Activated naive CD4-positive, alpha-beta T cell treated with anti-CD3 and anti-CD28 coated beads, Interleukin-2, amount 10 ng/mL, durations not matched to agents 7 days and 5 days (primary cell): ENCODE measurements at regions not wholly inside any gene's neighbourhood (a gene's known extent, or its start where the extent isn't known, plus 50 kb on each side); places are given as distances from the start of the nearest gene placed in this dataset.

ENCODE experiments used
- CTCF ChIA-PET: fragments of 350-600 bp; sonication (Branson Sonifier 250); formaldehyde crosslinking; loops from one replicate; lab custom pipeline; 2021; ENCODE audit warnings: antibody characterized with exemption; lab: Charles Lee
- DNase-seq: peaks from one replicate; pipeline ENCODE4 v3.0.0-alpha.2; 2020
- H3K27ac Mint-ChIP-seq: one replicate; pipeline ENCODE4 v1.8.0; 2021; ENCODE audit warnings: mild to moderate bottlenecking, moderate library complexity, mixed read lengths
- H3K27me3 Mint-ChIP-seq: one replicate; pipeline ENCODE4 v1.8.0; 2021; ENCODE audit warnings: mild to moderate bottlenecking, mixed read lengths
- H3K36me3 Mint-ChIP-seq: one replicate; pipeline ENCODE4 v1.8.0; 2021; ENCODE audit warnings: mixed read lengths
- H3K4me1 Mint-ChIP-seq: one replicate; pipeline ENCODE4 v1.8.0; 2021; ENCODE audit warnings: mixed read lengths
- H3K4me3 Mint-ChIP-seq: one replicate; pipeline ENCODE4 v1.8.0; 2021; ENCODE audit warnings: mild to moderate bottlenecking, moderate library complexity, mixed read lengths
- H3K9me3 Mint-ChIP-seq: one replicate; pipeline ENCODE4 v1.8.0; 2021; ENCODE audit warnings: mixed read lengths

GRCh38 chr13:85009447-85009846 lies 789.8 kb downstream of the SLITRK6 start:
- CTCF ChIA-PET = no interaction called here
- H3K4me3 Mint-ChIP-seq = no peak overlapping the region
- H3K27me3 Mint-ChIP-seq = no peaks in the 10 kb centered on the region
- H3K9me3 Mint-ChIP-seq = peaks cover 7% of the 10 kb centered on the region
- no peak overlapping the region for H3K27ac Mint-ChIP-seq
- no peaks in the 10 kb centered on the region for H3K36me3 Mint-ChIP-seq
- DNase-seq = no peak
- H3K4me1 Mint-ChIP-seq = no peaks in the 10 kb centered on the region

GRCh38 chr13:84999252-84999651 lies 800.0 kb downstream of the SLITRK6 start:
- Mint-ChIP-seq H3K27ac (no peak overlapping the region), H3K9me3 (peaks cover 3% of the 10 kb centered on the region), H3K4me1 (no peaks in the 10 kb centered on the region), H3K27me3 (no peaks in the 10 kb centered on the region), H3K4me3 (no peak overlapping the region), H3K36me3 (no peaks in the 10 kb centered on the region)
- DNase-seq = no peak
- CTCF ChIA-PET = no interaction called here

- H3K36me3 Mint-ChIP-seq = no peaks in the 10 kb centered on the region
- CTCF ChIA-PET = no interaction called here
- H3K4me3 Mint-ChIP-seq = no peak overlapping the region
- no peak for DNase-seq
- H3K9me3 Mint-ChIP-seq = peaks cover 3% of the 10 kb centered on the region
- H3K27me3 Mint-ChIP-seq = no peaks in the 10 kb centered on the region
- H3K4me1 Mint-ChIP-seq = no peaks in the 10 kb centered on the region
- no peak overlapping the region for H3K27ac Mint-ChIP-seq
These were observed 800.5 kb downstream of the SLITRK6 start for GRCh38 chr13:84998681-84999080.

GRCh38 chr13:84997858-84998257 lies 801.4 kb downstream of the SLITRK6 start:
- H3K9me3 Mint-ChIP-seq = peaks cover 3% of the 10 kb centered on the region
- no peaks in the 10 kb centered on the region for H3K36me3 Mint-ChIP-seq
- CTCF ChIA-PET = no interaction called here
- no peak overlapping the region for H3K27ac Mint-ChIP-seq
- no peak for DNase-seq
- no peak overlapping the region for H3K4me3 Mint-ChIP-seq
- no peaks in the 10 kb centered on the region for H3K4me1 Mint-ChIP-seq
- H3K27me3 Mint-ChIP-seq = no peaks in the 10 kb centered on the region

DNA sequence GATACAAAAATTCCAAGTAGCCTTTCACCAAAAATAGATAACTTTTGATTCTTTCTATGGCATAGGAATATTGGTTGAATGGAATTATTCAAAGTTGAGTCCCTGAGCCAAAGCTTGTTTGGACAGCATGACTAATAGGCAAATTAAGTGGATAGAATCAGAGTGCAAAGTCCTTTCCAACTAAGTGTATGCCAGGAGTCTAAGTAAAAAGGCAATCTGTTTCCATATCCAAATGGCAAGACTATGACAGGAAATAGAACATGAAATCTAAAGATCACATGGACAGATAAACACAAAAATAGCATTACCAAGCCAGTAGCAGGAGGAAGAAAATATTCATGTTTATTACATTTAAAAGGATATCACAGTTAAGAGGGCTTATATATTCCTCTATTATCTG lies 804.6 kb downstream of the SLITRK6 start:
- H3K27me3 Mint-ChIP-seq = no peaks in the 10 kb centered on the region
- peaks cover 1% of the 10 kb centered on the region for H3K9me3 Mint-ChIP-seq
- H3K4me1 Mint-ChIP-seq = no peaks in the 10 kb centered on the region
- no peak overlapping the region for H3K4me3 Mint-ChIP-seq
- CTCF ChIA-PET = no interaction called here
- no peaks in the 10 kb centered on the region for H3K36me3 Mint-ChIP-seq
- no peak for DNase-seq
- H3K27ac Mint-ChIP-seq = no peak overlapping the region

- DNase-seq = no peak
- H3K36me3 Mint-ChIP-seq = no peaks in the 10 kb centered on the region
- no peak overlapping the region for H3K27ac Mint-ChIP-seq
- H3K4me1 Mint-ChIP-seq = no peaks in the 10 kb centered on the region
- no peaks in the 10 kb centered on the region for H3K27me3 Mint-ChIP-seq
- CTCF ChIA-PET = interaction anchor here (0.7 kb wide), 1 partner anchor 123 kb away, joined by 3 read pairs; no protein-coding TSS in a partner anchor
- peaks cover 1% of the 10 kb centered on the region for H3K9me3 Mint-ChIP-seq
- no peak overlapping the region for H3K4me3 Mint-ChIP-seq
These were observed 813.4 kb downstream of the SLITRK6 start for GRCh38 chr13:84985860-84986259.

- Mint-ChIP-seq H3K36me3 (no peaks in the 10 kb centered on the region), H3K9me3 (no peaks in the 10 kb centered on the region), H3K27me3 (no peaks in the 10 kb centered on the region), H3K27ac (no peak overlapping the region), H3K4me1 (no peaks in the 10 kb centered on the region), H3K4me3 (no peak overlapping the region)
- CTCF ChIA-PET = no interaction called here
- DNase-seq = no peak
These were observed 815.9 kb downstream of the SLITRK6 start for GRCh38 chr13:84983321-84983720.

DNA sequence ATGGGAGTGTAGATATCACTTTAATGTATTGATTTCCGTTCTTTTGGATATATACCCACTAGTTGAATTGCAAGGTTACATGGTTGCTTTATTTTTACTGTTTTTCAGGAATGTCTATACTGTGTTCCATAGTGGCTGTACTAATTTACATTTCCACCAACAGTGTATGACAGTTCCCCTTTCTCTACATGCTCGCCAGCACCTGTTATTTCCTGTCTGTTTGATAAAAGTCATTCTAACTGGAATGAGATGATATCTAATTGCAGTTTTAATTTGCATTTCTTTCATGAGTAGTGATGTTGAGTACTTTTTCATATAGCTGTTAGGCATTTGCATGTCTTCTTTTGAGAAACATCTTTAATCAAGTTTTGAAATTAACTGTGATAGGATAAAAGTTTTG lies 818.6 kb downstream of the SLITRK6 start:
- no peak overlapping the region for H3K4me3 Mint-ChIP-seq
- H3K4me1 Mint-ChIP-seq = no peaks in the 10 kb centered on the region
- no peak for DNase-seq
- no peak overlapping the region for H3K27ac Mint-ChIP-seq
- H3K27me3 Mint-ChIP-seq = no peaks in the 10 kb centered on the region
- H3K9me3 Mint-ChIP-seq = no peaks in the 10 kb centered on the region
- CTCF ChIA-PET = no interaction called here
- no peaks in the 10 kb centered on the region for H3K36me3 Mint-ChIP-seq

DNA sequence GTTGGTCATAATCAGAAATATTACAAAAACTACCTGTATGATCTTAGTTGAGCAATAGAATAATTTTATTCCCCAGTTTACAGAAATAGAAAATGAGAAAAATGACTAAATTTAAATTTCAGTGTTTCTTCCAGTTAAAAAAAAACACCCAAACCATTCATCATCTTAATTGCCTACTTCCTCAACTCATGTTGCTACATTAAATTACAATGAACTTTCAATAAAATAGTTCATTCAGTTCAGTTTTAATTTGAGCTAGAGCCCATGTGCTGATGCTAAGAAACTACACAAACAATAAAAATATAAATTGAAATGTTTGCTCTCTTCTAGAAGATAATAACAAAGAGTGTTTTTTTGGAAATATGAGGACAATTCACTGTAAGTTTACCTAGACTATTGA lies 820.4 kb downstream of the SLITRK6 start:
- CTCF ChIA-PET = no interaction called here
- no peaks in the 10 kb centered on the region for H3K4me1 Mint-ChIP-seq

GRCh38 chr13:84973661-84974060 lies 825.6 kb downstream of the SLITRK6 start:
- no peaks in the 10 kb centered on the region for H3K4me1 Mint-ChIP-seq
- DNase-seq = no peak
- no peak overlapping the region for H3K27ac Mint-ChIP-seq
- H3K36me3 Mint-ChIP-seq = no peaks in the 10 kb centered on the region
- H3K27me3 Mint-ChIP-seq = no peaks in the 10 kb centered on the region
- no peaks in the 10 kb centered on the region for H3K9me3 Mint-ChIP-seq
- no peak overlapping the region for H3K4me3 Mint-ChIP-seq
- CTCF ChIA-PET = no interaction called here

More for the DNA sequence above, 820.4 kb downstream of the SLITRK6 start:
- H3K36me3 Mint-ChIP-seq = no peaks in the 10 kb centered on the region
- no peak for DNase-seq
- H3K9me3 Mint-ChIP-seq = no peaks in the 10 kb centered on the region
- H3K27me3 Mint-ChIP-seq = no peaks in the 10 kb centered on the region
- no peak overlapping the region for H3K27ac Mint-ChIP-seq
- no peak overlapping the region for H3K4me3 Mint-ChIP-seq

DNA sequence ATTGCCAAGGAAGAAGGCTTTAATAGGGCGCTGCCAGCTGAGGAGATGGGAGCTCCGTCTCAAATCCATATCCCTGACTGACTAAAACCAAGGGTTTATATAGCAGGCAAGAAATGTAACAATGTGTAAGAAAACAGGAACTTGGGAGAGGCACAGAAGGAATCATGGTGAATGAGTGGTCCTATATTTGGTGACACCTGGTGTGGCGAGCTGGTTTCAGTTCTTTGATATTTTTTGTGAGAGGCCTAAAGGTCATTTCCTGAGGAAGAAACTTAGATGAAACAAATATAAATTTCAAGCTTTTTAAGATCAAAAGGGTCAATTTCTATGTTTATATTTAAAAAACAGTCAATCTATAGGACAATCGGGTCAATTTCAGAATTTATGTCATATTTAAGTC lies 826.3 kb downstream of the SLITRK6 start:
- CTCF ChIA-PET = no interaction called here
- no peaks in the 10 kb centered on the region for H3K9me3 Mint-ChIP-seq
- no peaks in the 10 kb centered on the region for H3K27me3 Mint-ChIP-seq
- H3K27ac Mint-ChIP-seq = no peak overlapping the region
- H3K4me3 Mint-ChIP-seq = no peak overlapping the region
- no peaks in the 10 kb centered on the region for H3K36me3 Mint-ChIP-seq
- no peak for DNase-seq
- no peaks in the 10 kb centered on the region for H3K4me1 Mint-ChIP-seq

DNA sequence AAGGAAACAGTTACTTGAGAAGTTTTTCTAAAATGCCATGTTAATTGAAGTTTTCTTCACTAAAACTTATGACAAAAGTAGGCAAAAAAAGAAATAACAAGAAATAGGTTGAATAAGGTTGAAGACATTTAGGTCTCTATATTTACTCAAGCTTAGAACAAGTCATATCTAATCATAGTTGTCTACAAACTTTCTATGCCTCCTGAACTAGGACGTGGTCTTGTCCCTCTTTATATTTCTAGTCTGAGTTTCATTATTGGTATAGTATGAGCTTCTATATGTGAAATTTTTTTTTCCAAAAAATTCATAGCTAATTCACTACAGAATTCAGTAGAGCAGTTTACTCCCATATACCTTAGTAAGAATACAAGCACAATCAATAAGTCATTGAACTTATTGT lies 836.4 kb downstream of the SLITRK6 start:
- no peak overlapping the region for H3K4me3 Mint-ChIP-seq
- H3K4me1 Mint-ChIP-seq = no peaks in the 10 kb centered on the region
- no peaks in the 10 kb centered on the region for H3K36me3 Mint-ChIP-seq
- no peak for DNase-seq
- no peaks in the 10 kb centered on the region for H3K27me3 Mint-ChIP-seq
- H3K27ac Mint-ChIP-seq = no peak overlapping the region
- CTCF ChIA-PET = no interaction called here
- H3K9me3 Mint-ChIP-seq = no peaks in the 10 kb centered on the region

- no peaks in the 10 kb centered on the region for H3K36me3 Mint-ChIP-seq
- DNase-seq = no peak
- CTCF ChIA-PET = no interaction called here
- H3K4me1 Mint-ChIP-seq = no peaks in the 10 kb centered on the region
- no peaks in the 10 kb centered on the region for H3K27me3 Mint-ChIP-seq
- H3K4me3 Mint-ChIP-seq = no peak overlapping the region
- H3K27ac Mint-ChIP-seq = no peak overlapping the region
- H3K9me3 Mint-ChIP-seq = no peaks in the 10 kb centered on the region
These were observed 837.0 kb downstream of the SLITRK6 start for GRCh38 chr13:84962141-84962750.

- Mint-ChIP-seq H3K36me3 (no peaks in the 10 kb centered on the region), H3K27me3 (no peaks in the 10 kb centered on the region), H3K27ac (no peak overlapping the region), H3K4me3 (no peak overlapping the region), H3K9me3 (no peaks in the 10 kb centered on the region), H3K4me1 (no peaks in the 10 kb centered on the region)
- CTCF ChIA-PET = no interaction called here
- DNase-seq = no peak
These were observed 838.2 kb downstream of the SLITRK6 start for GRCh38 chr13:84961023-84961422.

- no peak overlapping the region for H3K27ac Mint-ChIP-seq
- no peaks in the 10 kb centered on the region for H3K27me3 Mint-ChIP-seq
- DNase-seq = no peak
- no peaks in the 10 kb centered on the region for H3K4me1 Mint-ChIP-seq
- no peaks in the 10 kb centered on the region for H3K36me3 Mint-ChIP-seq
- no peaks in the 10 kb centered on the region for H3K9me3 Mint-ChIP-seq
- CTCF ChIA-PET = no interaction called here
- no peak overlapping the region for H3K4me3 Mint-ChIP-seq
These were observed 839.4 kb downstream of the SLITRK6 start for GRCh38 chr13:84959818-84960217.

- H3K4me1 Mint-ChIP-seq = no peaks in the 10 kb centered on the region
- CTCF ChIA-PET = no interaction called here
- H3K27ac Mint-ChIP-seq = no peak overlapping the region
- no peak for DNase-seq
- no peak overlapping the region for H3K4me3 Mint-ChIP-seq
- H3K9me3 Mint-ChIP-seq = peaks cover 2% of the 10 kb centered on the region
- no peaks in the 10 kb centered on the region for H3K36me3 Mint-ChIP-seq
- H3K27me3 Mint-ChIP-seq = no peaks in the 10 kb centered on the region
These were observed 844.6 kb downstream of the SLITRK6 start for GRCh38 chr13:84954636-84955035.
